ENCODE measurements at regions not wholly inside any gene's neighbourhood (a gene's known extent, or its start where the extent isn't known, plus 50 kb on each side); places are given as distances from the start of the nearest gene placed in this dataset.

DNA sequence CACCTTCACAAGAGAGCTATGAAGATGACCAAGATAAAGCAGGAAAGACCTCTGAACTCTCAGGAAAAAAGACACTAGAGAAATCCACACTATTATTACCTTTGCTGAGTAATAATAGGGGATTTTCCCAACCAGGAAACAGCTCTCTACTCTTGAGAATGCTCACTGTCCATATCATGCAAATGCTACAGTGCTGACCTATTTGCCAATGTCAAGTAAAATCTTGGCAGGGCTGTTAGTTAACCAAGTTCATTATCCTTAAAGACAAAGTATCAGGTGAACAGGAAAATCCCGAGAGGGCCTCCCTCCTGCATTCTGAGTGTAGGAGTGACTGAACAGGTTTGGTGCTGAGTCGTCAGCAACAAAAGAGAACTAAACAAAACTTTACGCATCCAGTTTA is 306.6 kb downstream of the ACTL7B start:
- TF ChIP-seq MAZ (IDR thresholded peaks at IDR 0.05; ENCODE audit: borderline replicate concordance, low read depth, low read length), result no peak
- TF ChIP-seq, protein P1, sequence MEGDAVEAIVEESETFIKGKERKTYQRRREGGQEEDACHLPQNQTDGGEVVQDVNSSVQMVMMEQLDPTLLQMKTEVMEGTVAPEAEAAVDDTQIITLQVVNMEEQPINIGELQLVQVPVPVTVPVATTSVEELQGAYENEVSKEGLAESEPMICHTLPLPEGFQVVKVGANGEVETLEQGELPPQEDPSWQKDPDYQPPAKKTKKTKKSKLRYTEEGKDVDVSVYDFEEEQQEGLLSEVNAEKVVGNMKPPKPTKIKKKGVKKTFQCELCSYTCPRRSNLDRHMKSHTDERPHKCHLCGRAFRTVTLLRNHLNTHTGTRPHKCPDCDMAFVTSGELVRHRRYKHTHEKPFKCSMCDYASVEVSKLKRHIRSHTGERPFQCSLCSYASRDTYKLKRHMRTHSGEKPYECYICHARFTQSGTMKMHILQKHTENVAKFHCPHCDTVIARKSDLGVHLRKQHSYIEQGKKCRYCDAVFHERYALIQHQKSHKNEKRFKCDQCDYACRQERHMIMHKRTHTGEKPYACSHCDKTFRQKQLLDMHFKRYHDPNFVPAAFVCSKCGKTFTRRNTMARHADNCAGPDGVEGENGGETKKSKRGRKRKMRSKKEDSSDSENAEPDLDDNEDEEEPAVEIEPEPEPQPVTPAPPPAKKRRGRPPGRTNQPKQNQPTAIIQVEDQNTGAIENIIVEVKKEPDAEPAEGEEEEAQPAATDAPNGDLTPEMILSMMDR (conservative IDR thresholded peaks at IDR 0.05; ENCODE audit: low read depth, low read length), result no peak
